Right lung (tissue), 2 donors: ENCODE measurements at regions not wholly inside any gene's neighbourhood (a gene's known extent, or its start where the extent isn't known, plus 50 kb on each side); places are given as distances from the start of the nearest gene placed in this dataset.
A peak's percentile ranks its signal among the peaks of the same experiment; 100 is the strongest.

Experiments
- DNase-seq, 2 donors: peaks; one replicate each; pipeline ENCODE4 v3.0.0-alpha.2; 2013

DNA sequence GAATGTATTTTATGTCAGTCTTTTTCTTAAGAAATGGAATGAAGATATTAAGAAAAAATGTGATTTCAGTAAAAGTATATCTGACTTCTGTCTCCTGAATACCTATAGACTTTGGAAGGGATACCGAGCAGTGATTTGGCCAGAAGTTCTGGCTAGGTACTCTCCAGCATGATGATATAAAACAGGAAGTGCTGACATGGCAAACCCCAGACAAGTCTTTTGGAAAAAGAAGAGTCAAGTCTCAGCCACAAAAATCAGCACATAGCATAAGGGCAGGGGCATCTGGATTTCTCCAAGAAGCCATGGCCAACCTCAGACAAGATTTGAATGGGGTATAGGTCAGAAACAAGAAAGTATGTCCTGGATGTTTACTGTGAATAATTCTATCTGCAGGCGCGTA, 643.3 kb upstream of the ARRDC4 start:
- DNase-seq: no peak

GRCh38 chr15:97319291-97319690, 641.2 kb upstream of the ARRDC4 start:
- no peak for DNase-seq

DNA sequence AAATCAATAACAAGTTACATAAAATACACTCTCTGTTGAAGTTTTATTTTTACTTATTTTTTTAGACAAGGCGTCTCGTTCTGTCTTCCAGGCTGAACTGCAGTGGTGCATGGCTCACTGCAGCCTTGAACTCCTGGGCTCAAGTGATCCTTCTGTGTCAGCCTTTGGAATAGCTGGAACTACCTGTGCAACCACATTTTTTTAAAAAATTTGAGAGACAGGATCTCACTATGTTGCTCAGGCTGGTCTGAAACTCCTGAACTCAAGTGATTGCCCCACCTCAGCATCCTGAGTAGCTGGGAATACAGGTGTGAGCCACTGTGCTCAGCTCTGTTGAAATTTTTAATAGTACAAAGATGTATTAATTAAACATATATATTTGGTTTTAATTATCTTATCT, 614.3 kb upstream of the ARRDC4 start:
- no peak for DNase-seq

GRCh38 chr15:97350813-97351212, 609.7 kb upstream of the ARRDC4 start:
- no peak for DNase-seq

GRCh38 chr15:97383516-97383915, 577.0 kb upstream of the ARRDC4 start:
- DNase-seq: no peak

GRCh38 chr15:97386940-97387339, 573.6 kb upstream of the ARRDC4 start:
- DNase-seq: no peak

- DNase-seq: no peak
Observed at GRCh38 chr15:97401195-97401594, 559.3 kb upstream of the ARRDC4 start.

GRCh38 chr15:97401970-97402369, 558.5 kb upstream of the ARRDC4 start:
- no peak for DNase-seq

DNA sequence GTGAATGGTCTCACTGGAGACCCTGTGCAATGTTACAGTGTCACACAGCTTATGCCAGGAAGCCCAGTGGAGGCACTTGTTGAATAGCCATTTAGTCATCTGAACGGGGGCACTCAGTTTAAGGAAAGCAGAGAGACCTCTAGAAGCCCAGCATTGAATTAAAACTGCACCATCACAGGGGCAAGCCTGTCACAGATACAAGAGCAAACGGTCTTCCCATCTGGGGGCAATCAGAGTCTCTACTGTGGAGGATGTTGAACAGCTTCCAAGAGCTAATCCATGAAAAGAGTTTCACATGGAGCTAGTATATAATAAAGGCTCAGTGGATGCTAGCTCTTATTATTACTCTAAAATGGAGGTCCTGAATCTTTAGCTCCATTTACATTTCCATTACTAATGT, 553.7 kb upstream of the ARRDC4 start:
- no peak for DNase-seq

- no peak for DNase-seq
Observed at GRCh38 chr15:97410897-97411575, 549.5 kb upstream of the ARRDC4 start.

GRCh38 chr15:97420130-97420529, 540.4 kb upstream of the ARRDC4 start:
- DNase-seq: no peak

DNA sequence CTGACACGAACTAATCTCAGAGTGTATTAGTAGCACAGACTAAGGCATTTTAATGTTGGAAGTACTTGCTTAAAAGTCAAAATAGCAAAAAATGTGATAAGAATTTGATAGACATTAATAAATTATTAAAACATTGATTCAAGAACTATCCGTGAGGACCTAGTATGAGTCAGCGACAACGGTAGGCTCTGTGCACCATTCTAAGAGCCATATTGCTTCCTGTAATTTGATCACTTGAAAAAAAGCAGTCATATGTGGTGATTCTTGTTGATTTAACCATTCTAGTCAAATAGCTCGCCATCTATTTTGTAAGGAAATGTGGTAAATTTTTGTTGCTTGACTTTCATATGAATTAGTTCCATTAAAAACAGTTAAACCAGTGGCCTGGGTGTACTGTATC, 534.9 kb upstream of the ARRDC4 start:
- no peak for DNase-seq

- DNase-seq: no peak
Observed at GRCh38 chr15:97443101-97443500, 517.4 kb upstream of the ARRDC4 start.

- DNase-seq: no peak
Observed at GRCh38 chr15:97446138-97446537, 514.4 kb upstream of the ARRDC4 start.

DNA sequence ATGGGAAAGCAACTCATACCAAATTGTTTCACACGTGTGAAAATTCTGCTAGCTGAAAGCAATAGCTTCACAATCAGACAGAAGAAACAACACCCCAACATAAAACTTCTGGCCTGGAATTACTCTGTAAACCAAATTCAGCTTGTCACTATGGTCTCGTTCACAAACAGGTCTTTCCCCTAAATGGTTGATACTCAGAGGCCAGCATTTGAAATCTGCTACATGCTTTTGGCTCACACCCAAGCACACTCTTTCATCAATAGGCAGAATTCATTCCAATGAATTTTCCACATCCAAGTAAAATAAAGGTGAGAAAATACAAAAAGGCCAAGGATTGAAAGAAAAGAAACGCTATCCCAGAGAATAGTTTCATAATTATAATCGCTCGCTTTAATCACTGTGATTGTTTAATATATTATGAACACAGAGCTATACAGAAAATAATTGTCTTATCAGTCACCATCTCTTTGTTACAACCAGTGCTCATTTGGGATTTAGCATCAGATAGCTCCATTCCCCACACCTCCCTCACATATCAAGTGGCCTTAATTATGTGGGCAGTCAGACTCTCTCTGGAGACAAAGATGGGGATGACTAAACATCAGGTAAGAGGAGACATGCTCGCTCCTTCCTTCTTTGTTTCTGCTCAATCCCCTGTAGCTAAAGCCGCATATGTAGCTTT, 503.8 kb upstream of the ARRDC4 start:
- DNase-seq: no peak

DNA sequence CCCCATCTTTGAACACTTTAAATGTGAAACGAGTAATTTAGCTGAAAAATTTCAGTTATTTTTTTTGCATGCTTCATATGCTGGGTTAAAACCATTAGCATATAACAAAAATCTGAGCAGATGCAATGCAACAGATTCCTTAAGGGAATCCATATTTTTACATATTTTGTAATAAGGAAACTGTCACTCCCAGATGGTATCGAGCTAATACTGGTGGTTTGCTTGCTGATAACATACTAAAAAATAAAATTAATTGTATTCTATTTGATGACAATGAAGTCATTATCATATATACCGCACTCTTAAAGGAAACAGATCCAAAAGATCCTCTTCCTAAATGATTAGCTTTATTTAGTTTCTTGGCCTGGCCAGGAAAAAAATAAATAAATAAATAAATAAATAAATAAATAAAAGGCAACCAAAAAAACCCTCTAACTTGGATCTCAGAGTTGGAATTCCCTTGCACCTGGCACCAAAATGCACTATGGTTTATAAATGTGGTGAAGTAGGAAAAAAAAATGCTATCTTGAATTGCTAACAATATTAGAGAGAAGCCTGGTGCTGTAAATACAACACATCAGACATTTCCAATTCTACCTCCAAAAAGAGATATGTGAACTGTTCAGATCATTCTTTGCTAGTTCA, 503.2 kb upstream of the ARRDC4 start:
- no peak for DNase-seq

- peak in 1 of 2 donors; percentile 6 for DNase-seq
Observed at GRCh38 chr15:97459771-97460170, 500.7 kb upstream of the ARRDC4 start.

- peak; percentile 27 to 29 for DNase-seq
Observed at GRCh38 chr15:97461226-97461625, 499.3 kb upstream of the ARRDC4 start.

- DNase-seq: no peak
Observed at GRCh38 chr15:97463696-97464095, 496.8 kb upstream of the ARRDC4 start.

DNA sequence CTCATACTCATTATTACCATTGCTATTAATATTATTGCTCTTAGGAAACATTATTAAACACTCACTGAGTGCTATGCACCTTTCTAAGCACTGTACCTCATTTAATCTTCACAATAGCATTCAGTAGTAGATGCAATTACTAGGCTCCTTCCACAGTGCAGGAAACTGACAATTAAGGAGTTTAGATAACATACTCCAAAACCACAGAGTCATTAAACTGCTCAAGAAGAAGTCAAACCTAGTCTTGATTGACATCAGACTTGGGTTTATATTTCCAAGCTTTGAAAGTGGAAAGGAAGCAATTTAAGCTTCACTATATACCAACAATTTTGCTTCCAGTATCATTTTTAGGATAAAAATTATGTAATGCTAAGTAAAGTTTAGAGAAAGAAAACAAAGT, 490.1 kb upstream of the ARRDC4 start:
- no peak for DNase-seq

GRCh38 chr15:97473627-97474026, 486.9 kb upstream of the ARRDC4 start:
- DNase-seq: no peak

GRCh38 chr15:97479957-97480356, 480.5 kb upstream of the ARRDC4 start:
- DNase-seq: no peak

DNA sequence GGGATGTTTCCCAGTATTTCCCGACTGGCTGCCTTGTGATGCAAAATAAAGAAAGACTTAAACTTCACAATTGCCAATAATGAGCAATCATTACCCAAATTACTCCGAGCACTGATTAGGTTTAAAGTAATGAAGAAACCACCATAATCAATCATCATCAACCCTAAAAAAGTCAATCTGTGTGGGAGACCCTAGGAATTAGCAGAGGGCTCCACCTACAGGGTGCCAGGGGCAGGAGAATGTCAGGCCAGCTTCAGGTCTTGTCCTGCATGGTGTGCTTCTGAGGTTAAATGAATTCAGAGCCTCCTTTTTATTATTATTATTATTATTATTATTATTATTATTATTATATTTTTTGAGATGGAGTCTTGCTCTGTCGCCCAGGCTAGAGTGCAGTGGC, 478.0 kb upstream of the ARRDC4 start:
- no peak for DNase-seq
